HG03066 (cell line): ENCODE measurements at regions not wholly inside any gene's neighbourhood (a gene's known extent, or its start where the extent isn't known, plus 50 kb on each side); places are given as distances from the start of the nearest gene placed in this dataset.

Experiments used
- ATAC-seq: cut with Tn5 transposase; IDR thresholded peaks from one replicate; pipeline ENCODE4 v1.9.1; 2021; ENCODE audit warnings: low read depth; ENCODE audit not compliant: unreplicated experiment

GRCh38 chr14:26849514-26849913 is 251.7 kb upstream of the NOVA1 start:
- no peak for ATAC-seq

DNA sequence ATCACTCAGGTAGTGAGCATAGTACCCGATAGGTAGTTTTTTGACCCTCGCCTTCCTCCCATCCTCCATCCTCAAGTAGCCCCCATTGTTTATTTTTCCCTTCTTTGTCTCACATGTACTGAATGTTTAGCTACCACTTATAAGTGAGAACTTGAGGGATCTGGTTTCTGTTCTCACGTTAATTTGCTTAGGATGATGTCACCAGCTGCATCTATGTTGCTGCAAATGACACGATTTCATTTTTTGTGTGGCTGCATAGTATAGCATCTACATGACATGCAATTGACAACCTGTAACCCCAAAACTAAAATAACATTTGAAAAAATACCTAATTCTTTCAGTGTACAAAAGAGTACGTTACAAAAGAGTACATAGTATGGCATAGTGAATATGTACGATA is 254.0 kb upstream of the NOVA1 start:
- no peak for ATAC-seq

- no peak for ATAC-seq
Measured at GRCh38 chr14:26855077-26855753, 257.4 kb upstream of the NOVA1 start.

DNA sequence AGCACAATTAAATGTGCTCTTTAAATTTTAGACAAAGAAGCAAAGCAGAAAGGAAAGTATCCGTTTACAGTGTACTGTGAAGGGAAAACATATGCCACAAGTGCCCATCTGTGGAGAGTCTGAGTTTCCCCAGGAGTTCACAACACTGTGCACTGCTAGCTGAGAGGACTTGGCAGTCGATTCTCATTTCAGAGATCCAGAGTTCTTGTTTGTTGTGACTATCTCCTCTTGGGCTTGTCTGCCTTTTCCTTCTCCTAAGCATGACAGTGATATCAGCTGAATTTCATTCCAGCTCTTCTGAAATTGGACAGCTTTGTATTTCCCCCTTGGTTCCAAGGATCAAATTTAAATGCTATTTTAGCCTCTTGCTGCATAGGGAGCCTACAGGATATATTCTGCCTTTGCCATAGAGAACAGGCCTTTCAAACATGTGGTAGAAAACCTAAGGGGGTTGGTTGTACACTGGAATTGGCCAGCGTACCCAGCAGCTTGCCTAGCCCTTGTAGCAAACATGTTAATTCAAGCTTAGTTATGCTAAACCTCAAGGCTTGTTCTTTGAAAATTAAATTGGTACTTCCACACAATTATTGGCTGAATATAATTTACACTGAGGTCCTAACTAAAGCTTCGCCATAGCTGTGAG is 259.2 kb upstream of the NOVA1 start:
- ATAC-seq, result no peak

DNA sequence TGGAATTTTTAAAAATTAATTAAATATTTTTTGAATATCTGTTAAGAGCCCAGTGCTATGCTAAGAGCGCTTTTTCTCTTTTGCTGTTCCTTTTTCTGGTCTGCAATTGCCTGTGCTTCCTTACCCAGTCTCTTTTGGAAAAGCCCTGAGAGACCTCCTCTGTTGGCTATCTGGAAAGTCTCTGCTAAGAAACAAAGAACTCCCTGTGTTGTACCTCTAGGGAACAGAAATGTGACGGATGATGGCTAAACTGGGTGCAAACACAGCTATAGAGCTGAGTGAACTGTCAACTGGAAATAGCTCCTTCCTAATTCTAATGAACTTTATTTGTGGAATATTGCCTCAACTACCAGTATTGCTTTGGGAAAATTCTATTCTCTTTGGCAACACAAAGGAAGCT is 261.6 kb upstream of the NOVA1 start:
- ATAC-seq, result no peak

GRCh38 chr14:26860111-26860510 is 262.3 kb upstream of the NOVA1 start:
- no peak for ATAC-seq

GRCh38 chr14:26863736-26864135 is 265.9 kb upstream of the NOVA1 start:
- no peak for ATAC-seq

GRCh38 chr14:26866721-26867120 is 268.9 kb upstream of the NOVA1 start:
- ATAC-seq, result no peak

DNA sequence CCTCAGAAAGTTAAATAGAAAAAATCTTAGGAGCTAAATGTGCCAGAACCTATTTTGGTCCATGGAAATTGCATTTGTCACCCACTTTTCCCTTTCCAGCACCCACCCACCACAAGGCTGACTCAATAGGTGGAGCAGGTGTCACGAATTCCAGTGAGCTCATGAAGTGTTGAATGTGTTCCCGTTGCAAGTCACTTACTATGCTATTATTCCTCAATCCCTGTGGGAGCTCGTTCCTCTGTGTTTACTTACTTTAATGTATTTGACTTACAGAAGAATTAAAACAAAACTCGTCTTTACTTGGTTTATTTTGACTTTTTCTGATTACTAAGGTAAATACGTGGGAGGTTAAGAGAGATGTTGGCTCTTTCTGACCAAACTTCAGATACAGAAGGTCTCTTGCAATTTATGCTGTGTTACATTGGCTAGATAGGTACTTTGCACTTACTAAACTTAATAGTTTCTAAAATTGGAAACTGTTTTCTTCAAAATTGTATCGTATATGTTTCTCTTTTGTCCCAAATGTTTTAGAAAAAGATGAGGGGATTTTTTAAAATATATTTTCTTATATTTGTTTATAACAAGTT is 269.4 kb upstream of the NOVA1 start:
- no peak for ATAC-seq

GRCh38 chr14:26870096-26870495 is 272.3 kb upstream of the NOVA1 start:
- no peak for ATAC-seq

DNA sequence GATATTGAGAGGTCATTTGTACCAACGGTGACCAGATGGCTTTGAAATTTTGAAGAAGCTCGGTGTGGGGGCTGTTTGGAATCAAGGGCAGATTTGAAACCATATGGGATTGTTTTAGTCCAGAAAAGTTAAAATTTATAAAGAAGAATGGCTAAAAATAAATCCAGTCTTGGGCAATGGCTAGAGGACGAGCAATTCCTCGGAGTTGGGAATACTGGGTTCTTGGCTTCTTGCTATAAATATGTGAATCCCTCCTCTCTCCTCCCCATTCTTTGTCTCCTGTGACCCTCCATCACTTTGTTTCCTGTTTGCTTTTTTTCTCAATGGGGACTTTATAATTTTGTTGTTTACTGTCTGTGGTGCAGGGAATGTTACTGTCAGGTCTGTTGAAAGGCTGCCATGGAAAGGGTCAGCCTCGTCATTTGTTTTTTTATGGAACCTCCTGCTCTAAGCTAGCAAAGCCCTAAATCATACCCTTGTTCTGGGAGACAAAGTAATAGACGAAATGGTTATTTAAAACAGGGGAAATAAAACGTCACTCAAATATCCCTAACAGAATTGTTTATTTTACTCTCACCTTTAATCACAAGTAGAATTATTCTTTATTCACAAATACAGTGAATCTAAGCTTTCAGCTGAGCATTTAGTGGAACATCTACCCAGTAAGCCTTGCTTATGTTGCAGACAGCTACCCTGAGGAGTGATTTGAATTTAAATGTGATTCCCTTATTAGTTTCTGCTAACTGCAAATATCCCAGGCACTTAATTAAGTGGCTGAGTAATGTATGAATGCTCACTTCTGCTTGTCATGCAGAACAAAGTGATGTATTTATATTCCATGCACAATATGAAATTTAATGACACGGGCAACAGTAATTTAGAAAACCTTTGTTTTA is 273.1 kb upstream of the NOVA1 start:
- no peak for ATAC-seq

- ATAC-seq, result no peak
Measured at GRCh38 chr14:26872515-26873361, 274.9 kb upstream of the NOVA1 start.

GRCh38 chr14:26873362-26873960 is 275.6 kb upstream of the NOVA1 start:
- no peak for ATAC-seq

DNA sequence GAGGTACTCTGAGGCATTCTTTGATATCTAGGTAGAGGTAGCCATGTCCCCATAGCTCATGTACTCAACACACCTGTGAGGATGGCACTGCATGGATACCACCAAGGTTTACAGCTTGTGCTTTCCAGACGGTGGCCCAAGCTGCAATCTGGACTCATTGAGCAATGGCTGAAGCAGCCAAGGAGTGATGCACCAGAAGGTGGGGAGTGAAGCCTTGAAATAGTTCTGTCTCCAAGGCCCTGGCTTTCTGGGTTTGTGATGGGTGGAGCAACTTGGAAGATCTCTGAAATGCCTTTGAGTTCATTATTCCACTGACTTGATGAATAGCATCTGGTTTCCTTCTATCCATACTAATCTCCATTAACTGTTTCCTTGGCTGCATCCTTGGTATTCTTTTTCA is 290.0 kb upstream of the NOVA1 start:
- no peak for ATAC-seq

GRCh38 chr14:26888592-26888991 is 290.8 kb upstream of the NOVA1 start:
- no peak for ATAC-seq

GRCh38 chr14:26896447-26896846 is 298.6 kb upstream of the NOVA1 start:
- ATAC-seq, result no peak

- ATAC-seq, result no peak
Measured at GRCh38 chr14:26897196-26897595, 299.4 kb upstream of the NOVA1 start.

GRCh38 chr14:26905229-26905628 is 307.4 kb upstream of the NOVA1 start:
- no peak for ATAC-seq

GRCh38 chr14:26913786-26914185 is 316.0 kb upstream of the NOVA1 start:
- no peak for ATAC-seq

- ATAC-seq, result no peak
Measured at GRCh38 chr14:26917086-26917485, 319.3 kb upstream of the NOVA1 start.
